ENCODE measurements at regions not wholly inside any gene's neighbourhood (a gene's known extent, or its start where the extent isn't known, plus 50 kb on each side); places are given as distances from the start of the nearest gene placed in this dataset.

- TF ChIP-seq CTCF (conservative IDR thresholded peaks at IDR 0.05; ENCODE audit: low read length) (no peak), EZH2phosphoT487 (IDR thresholded peaks at IDR 0.05; ENCODE audit: borderline replicate concordance, low read depth, low read length) (no peak)
Measured at GRCh38 chr7:18202315-18203045, 174.8 kb upstream of the PRPS1L1 start.
